ENCODE measurements at regions not wholly inside any gene's neighbourhood (a gene's known extent, or its start where the extent isn't known, plus 50 kb on each side); places are given as distances from the start of the nearest gene placed in this dataset.
"Not testable (repeated sequence)": the region's sequence is repeated elsewhere in the genome, so short reads cannot be mapped to it uniquely, and the experiment has no call there.

DNA sequence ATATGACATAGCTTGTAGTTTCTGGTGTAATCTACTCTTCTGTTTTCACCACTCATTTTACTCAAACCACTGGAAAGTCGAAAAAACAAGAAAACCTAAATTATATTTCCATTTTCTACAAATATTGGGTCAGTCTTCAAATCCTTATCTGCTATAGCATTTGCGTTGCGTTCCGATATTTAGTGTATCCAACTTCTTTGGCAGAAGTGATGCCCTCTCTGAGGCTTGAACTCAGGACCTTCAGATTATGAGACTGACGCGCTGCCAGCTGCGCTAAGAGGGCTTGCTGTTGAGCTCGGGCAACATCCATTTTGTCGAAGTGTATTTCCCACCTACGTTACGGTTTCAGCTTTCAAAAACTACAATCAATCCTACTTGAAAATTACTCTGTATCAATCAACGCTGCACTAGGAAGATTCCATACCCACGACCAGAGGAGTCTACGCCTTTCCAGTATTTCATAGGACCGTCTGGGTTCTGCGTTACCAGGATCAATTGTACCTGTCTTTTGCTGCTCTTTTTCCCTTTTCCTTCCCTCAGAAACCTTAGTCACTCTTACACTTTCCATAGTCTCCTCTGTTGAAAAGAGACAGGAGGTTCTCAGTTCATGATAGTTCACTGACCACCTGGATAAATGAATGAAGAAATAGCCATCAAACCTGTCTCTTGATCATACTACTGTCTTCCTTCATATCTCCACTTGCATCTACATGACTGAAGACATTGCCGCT is 140.5 kb upstream of the ZNF322 start:
- DNase-seq (ENCODE audit: low read depth in 2 of 2) = not testable (repeated sequence)

DNA sequence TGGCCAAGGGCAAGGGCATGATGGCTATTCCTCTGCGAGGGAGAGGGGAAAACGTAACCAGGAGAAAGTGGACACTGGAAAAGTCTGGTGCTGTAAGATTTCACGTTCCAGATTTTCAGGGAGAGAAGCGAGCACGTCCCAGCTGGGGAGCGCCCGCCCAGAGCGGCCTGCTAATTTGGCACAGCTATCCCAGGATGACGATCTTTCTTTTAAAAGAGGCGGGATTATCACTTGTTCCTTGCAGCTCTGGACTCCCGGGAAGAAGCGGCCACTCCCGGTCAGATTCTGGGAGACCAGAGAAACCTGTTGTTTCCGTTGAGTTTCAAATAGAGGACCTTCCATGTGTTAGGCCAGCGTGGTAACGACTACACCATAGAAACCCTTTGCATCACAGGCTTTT is 144.2 kb upstream of the ZNF322 start:
- not testable (repeated sequence) for DNase-seq (ENCODE audit: low read depth in 2 of 2)

DNA sequence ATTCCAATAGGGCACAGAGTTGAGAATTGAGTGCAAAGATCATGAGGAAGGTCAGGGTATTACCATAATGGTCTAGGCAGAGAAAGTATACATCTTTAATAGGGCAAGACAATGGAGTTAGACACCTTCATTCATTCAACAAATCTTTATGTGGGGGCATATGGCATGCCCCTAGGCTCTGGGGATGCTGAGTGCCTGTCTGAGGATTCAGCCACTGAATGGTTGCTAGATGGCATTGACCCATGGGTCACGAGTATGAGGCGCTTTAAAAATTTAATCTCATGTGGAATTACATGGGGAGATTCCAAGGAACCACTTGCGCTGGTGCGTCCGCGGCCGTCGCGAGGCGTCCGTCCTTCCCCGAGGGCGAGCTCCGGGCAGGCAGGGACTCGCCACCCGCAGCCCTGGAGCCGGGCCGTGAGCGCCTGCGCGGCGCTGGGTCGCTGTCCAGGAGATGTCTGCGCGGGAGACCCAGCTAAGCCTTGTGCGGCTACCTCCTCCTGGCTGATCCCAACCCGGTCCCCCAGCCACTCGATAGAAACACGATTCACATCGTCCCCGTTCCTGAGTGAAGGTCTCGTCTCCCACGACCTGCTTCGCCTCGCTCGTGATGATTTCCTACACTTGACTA is 152.1 kb upstream of the ZNF322 start:
- DNase-seq (ENCODE audit: low read depth in 2 of 2) = not testable (repeated sequence)

DNA sequence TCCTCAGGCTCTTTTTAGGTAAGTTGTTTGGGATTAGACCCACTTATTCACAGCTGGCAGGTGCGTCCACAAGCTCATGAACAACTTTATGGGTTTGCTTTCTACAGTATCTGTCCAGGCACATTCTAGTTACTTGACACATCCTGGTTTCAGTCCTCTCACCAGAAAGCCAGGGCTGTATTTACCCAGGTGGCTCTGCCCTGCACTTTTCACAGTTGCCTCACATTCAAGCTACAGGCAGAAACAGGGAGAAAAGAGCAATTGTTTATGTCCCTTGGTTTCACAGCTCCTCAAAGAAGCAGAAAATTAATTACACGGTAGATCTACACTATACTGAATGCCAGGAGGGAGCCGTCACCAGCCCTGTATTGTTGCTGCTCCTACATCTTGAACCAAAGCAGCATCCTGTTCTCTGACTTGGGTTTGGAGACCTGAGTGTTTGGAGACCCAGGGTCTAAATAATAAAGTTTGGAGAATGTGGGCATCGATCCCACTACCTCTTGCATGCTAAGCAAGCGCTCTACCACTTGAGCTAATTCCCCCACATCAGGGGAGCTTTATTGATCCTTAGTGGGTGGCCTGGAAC is 159.2 kb upstream of the ZNF322 start:
- DNase-seq (ENCODE audit: low read depth in 2 of 2) = not testable (repeated sequence)

DNA sequence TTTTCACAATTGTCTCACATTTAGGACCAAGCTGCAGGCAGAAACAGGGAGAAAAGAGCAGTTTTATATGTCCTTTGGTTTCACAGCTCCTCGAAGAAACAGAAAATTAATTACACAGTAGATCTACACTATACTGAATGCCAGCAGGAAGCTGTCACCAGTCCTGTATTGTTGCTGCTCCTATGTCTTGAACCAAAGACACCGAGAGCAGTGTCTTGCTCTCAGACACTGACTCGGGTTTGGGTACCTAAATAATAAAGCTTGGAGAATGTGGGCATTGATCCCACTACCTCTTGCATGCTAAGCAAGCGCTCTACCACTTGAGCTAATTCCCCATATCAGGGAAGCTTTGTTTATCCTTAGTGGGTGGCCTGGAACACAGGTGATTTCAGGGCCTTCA is 168.4 kb upstream of the ZNF322 start:
- not testable (repeated sequence) for DNase-seq (ENCODE audit: low read depth in 2 of 2)

DNA sequence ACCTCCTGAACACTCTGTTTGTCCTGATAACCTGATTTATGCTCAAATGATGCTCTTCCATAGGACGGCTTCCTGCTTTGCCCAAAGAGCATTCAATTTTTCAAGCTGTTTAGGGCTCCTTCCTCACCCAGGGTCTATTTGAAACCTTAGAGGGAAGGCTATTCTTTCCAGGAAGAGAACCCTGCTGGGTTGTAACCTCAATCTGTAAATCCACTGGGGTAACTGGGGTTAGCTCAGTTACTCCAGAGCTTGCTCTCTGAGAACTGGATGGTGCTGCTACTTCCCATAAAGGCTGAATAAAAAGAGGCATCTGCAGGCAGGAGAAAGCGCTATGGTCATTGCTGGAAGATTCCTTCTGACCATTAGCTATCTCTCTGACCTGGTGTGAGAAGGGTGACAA is 169.9 kb upstream of the ZNF322 start:
- DNase-seq (ENCODE audit: low read depth in 2 of 2) = not testable (repeated sequence)

DNA sequence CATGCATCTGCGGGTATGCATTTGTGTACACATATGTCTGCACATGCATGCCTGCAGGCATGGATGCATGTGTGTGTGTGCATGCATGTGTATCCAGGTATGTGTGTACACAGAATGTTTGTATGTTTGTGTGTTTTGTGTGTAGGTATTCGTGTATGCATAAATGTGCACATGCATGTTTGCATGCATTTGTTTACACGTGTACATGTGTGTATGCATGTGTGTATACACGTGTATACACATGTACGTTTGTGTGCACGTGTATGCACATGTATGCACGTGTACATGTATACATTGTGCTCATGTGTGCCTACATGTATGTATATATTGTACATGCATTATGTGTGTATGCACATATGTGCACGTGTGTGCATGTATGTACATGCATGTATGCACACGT is 171.4 kb upstream of the ZNF322 start:
- not testable (repeated sequence) for DNase-seq (ENCODE audit: low read depth in 2 of 2)

DNA sequence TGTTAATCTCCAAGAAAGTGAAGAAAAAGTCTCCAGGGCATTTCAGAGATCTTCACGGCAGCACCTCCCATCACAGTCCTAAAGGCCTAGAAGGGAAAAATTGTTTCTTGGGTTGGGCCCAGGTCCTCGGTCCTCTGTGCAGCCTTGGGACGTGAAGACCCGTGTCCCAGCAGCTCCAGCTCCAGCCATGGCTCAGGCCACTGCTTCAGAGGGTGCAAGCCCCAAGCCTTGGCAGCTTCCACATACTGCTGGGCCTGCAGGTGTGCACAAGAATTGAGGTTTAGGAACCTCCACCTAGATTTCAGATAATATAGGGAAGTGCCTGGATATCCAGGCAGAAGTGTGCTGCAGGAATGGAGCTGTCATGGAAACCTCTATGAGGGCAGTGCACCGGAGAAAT is 176.2 kb upstream of the ZNF322 start:
- DNase-seq (ENCODE audit: low read depth in 2 of 2) = not testable (repeated sequence)

DNA sequence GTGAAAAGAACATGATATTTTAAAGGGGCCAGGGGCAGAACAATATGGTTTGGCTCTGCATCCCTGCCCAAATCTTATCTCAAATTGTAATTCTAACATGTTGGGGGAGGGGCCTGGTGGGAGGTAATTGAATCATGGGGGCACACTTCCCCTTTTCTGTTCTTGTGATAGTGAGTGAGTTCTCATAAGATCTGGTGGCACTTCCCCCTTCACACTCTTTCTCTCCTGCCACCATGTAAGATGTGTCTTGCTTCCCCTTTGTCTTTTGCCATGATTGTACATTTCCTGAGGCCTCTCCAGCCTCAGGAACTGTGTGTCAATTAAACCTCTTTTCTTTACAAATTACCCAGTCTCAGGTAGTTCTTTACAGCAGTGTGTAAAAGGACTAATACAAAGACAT is 177.1 kb upstream of the ZNF322 start:
- DNase-seq (ENCODE audit: low read depth in 2 of 2) = not testable (repeated sequence)

DNA sequence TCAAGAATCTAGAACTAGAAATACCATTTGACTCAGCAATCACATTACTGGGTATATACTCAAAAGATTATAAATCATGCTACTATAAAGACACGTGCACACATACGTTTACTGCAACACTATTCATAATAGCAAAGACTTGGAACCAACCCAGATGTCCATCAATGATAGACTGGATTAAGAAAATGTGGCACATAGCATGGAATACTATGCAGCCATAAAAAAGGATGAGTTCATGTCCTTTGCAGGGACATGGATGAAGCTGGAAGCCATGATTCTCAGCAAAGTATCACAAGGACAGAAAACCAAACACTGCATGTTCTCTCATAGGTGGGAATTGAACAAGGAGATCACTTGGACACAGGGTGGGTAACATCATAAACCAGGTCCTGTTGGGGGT is 185.3 kb upstream of the ZNF322 start:
- not testable (repeated sequence) for DNase-seq (ENCODE audit: low read depth in 2 of 2)

DNA sequence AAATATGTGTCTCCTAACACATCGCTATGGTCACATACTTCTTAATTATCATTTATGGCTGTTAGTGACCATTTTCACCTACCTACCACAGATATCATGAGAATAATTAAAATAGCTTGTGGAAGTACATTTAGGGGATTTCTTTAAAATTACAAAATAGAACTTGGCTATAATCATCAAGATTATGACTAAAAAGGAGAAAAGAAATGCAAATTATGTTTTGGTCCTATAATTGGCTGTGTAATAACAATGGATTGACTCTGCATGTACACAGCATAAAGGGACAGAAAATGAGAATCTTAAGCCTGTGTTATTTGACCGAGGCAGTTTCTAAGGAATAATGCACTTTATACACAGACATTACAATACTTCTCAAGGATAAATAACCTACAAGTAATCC is 197.7 kb upstream of the ZNF322 start:
- not testable (repeated sequence) for DNase-seq (ENCODE audit: low read depth in 2 of 2)

DNA sequence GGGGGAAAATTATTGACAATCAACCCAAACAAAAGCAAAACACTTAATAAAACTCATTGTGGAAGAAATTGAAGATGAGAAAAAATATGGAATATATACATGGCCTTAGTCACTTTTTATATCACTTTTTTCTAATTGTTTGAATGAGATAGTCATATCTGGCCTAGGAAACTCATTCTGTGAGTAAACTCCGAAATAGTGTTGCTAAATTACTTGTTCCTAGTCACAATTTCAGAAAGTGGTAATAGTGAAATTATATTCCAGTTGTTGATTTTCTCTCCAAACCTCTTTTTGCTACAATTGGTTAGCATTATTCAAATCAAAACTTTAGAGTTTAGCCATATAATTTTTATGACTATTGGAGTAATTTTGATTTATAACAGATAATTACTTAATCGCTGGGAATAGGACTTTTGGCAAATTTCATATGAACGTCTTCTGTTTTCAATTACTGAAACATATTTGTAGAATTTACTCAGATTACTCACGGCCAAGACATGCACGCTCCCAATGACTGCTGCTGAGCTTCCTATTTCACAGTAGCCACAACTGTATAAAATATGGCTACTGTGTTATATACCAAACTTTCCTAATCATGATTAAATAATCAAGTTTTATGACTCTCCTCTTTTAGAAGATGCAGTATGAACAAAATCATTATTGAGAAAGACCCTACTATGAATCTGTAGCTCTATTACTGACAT is 199.7 kb upstream of the ZNF322 start:
- DNase-seq (ENCODE audit: low read depth in 2 of 2) = not testable (repeated sequence)

DNA sequence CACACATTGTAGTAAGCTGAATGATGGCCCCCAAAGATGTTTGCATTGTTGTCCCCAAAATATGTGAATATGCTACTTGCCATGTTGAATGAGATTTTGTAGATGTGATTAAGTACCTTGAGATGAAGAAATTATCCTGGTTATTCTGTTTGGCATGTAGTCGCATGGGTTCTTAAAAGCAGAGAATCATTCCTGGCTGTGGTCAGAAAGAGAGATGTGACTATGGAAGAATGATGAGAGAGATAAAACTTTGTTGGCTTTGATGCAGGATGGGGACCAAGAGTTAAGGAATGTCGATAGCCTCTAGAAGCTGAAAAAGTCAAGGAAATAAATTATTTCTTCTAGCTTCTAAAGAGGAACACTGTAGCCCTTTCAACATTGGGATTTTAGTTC is 200.2 kb upstream of the ZNF322 start:
- not testable (repeated sequence) for DNase-seq (ENCODE audit: low read depth in 2 of 2)

DNA sequence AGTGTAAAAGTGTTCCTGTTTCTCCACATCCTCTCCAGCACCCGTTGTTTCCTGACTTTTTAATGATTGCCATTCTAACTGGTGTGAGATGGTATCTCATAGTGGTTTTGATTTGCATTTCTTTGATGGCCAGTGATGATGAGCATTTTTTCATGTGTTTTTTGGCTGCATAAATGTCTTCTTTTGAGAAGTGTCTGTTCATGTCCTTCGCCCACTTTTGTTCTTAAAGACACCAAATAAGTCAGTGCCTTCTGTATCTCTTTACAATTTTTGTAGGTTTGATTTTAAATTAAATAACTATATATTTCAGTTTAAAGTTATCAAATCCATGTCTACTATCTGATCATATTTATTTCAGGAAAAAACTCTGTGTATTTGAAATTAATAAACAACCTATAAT is 202.4 kb upstream of the ZNF322 start:
- not testable (repeated sequence) for DNase-seq (ENCODE audit: low read depth in 2 of 2)

DNA sequence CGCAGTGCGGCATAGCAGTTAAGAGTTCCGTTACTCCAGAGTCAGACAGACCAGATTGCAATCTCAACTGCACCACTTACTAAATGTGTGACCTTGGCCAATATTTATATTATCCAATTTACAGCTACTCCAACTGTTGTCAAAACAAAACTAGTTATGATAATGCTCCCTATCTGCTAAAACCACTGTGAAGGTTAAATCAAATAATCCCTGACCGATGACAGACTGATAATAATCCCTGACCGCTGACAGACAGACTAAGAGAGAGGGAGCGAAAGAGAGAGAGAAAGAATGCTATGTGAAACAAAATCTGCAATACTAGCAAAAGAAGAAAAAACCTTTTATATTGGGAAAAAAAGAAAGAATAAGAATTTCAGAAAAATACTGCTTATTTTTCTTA is 204.1 kb upstream of the ZNF322 start:
- DNase-seq (ENCODE audit: low read depth in 2 of 2) = not testable (repeated sequence)

DNA sequence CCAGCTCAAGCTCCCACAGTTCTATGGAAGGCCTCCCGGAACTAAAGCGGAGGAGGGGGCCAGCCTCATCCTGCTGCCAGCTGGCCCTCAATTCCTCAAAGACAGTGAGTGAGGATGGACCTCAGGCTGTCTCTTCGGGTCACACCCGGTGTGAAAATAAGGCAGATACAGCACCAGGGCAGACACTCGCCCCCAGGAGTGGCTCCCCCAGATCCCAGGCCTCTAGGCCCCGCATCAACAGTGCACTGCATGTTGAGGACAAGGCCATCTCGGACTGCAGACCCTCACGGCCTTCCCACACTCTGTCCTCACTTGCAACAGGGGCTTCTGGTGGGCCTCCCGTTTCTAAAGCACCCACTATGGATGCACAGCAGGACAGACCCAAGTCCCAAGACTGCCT is 239.2 kb upstream of the ZNF322 start:
- not testable (repeated sequence) for DNase-seq (ENCODE audit: low read depth in 2 of 2)

DNA sequence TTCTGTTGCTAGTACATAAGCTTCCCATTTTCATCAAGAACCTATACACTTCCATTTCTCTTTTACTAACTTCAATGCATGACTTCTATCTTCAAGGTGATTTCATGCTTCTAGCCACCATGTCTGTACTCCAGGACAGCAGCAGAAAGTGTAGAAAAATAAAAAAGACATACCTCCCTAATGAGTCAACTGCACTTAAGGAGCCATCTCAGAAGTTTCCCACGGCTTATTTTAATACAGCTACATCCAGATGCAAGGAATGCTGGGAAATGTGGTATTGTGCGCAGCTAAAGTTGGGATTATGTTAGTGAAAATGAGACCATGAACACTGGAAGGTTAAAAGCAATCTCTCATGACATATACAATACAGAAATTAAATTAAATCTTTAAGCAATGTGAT is 264.7 kb upstream of the ZNF322 start:
- not testable (repeated sequence) for DNase-seq (ENCODE audit: low read depth in 2 of 2)

DNA sequence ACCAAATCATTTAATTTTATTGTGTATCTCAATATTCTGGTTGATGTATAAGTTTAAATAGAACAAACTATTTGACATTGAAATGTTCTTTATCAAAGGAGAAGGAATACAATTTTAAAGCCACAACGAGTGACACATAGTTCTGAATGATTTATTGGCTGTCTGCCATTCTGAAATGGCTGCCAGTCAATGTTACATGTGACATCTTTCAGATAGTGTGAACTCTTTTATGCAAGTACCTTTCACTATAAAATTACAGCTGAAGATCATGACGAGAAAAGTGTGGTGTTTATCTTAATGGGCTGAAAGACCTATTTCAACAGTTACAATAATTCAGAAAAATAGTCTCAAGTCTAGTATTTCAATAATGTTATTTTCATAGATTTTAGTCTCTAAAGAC is 268.6 kb upstream of the ZNF322 start:
- DNase-seq (ENCODE audit: low read depth in 2 of 2) = not testable (repeated sequence)

DNA sequence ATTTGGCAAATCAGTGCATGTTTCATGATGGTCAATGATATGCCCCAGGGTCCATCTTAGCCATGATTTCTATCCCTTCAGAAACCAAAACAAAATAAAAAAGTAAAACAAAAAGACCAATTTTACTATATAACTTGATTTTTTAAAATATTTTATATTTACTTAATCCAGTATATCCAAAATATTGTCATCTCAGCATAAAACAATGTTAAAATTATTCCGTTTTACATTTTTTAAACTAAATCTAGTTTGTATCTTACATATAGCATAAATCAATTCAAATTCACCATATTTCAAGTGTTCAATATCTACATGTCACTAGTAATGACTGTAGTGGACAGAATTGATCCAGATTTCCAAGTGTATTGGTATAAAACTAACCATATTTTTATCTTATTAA is 277.7 kb upstream of the ZNF322 start:
- DNase-seq (ENCODE audit: low read depth in 2 of 2) = not testable (repeated sequence)

DNA sequence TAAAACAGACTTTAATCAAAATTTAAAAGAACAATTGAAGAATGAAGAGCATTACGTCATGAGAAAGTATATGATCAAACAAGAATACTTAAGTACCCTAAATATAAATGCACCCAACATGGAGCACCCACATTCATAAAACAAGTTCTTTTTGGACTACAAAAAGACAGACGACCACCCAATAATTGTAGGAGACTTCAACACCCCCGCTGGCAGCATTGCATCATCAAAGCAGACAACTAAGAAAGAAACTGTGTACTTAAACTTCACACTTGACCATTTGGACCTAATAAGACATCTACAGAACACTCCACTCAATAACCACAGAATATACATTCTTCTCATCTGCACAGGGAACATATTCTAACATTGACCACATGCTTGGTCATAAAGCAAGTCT is 291.7 kb upstream of the ZNF322 start:
- not testable (repeated sequence) for DNase-seq (ENCODE audit: low read depth in 2 of 2)

DNA sequence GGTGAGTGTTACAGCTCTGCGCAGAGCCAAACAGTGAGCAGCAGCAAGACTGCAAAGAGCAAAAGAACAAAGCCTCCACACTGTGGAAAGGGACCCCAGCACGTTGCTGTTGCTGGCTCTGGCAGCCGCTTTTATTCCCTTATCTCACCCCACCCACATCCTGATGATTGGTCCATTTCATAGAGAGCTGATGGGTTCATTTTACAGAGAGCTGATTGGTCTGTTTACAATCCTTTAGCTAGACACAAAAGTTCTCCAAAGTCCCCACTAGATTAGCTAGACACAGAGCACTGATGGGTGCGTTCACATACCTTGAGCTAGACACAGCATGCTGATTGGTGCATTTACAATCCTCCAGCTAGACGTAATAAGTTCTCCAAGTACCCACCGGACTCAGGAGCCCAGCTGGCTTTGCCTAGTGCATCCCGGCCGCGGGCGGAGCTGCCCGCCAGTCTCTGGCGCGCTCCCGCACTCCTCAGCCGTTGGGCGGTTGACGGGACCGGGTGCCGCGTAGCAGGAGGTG is 291.4 kb upstream of the PRSS16 start:
- peak in 1 of 2 donors; percentile 0 for DNase-seq (ENCODE audit: low read depth in 2 of 2)

DNA sequence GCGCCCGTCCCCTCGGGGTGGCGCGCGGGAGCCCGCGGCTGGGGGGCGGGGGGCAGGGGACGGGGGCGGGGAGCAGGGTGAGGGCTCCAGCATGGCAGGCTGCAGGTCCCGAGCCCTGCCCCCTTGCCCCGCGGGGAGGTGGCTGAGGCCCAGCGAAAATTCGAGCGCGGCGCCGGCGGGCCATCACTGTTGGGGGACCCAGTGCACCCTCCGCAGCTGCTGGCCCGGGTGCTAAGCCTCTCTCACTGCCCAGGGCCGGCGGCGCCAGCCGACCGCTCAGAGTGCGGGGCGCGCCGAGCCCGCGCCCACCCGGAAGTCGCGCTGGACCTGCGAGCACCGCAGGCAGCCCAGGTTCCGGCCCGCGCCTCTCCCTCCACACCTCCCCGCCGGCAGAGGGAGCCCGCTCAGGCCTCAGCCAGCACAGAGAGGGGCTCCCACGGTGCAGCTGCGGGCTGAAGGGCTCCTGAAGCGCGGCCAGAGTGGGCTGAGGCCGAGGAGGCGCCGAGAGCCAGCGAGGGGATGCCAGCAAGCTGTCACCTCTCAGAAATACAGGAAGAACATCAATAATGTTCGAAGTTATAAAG is 290.8 kb upstream of the PRSS16 start:
- peak; percentile 34 to 63 for DNase-seq (ENCODE audit: low read depth in 2 of 2)

Measured in stimulated activated CD4-positive, alpha-beta T cell treated with anti-CD3 and anti-CD28 coated beads, Interleukin-1b, Interleukin-23, amount 100 ng/mL, for 1 hour (primary cell).